Astrocyte (in vitro differentiated cells and primary cell): ENCODE measurements at regions not wholly inside any gene's neighbourhood (a gene's known extent, or its start where the extent isn't known, plus 50 kb on each side); places are given as distances from the start of the nearest gene placed in this dataset.

ENCODE experiments used
- DNase-seq: peaks from one replicate; pipeline ENCODE4 v3.0.0-alpha.2; 2010; ENCODE audit warnings: low read depth
- FAIRE-seq: peaks from 2 replicates; lab custom pipeline; 2011; peaks lifted over from hg19 to GRCh38; lab: Jason Lieb, UNC
- H2AFZ ChIP-seq: 2 replicates; pipeline ENCODE4 v1.6.0; 2012; ENCODE audit warnings: low read depth, low read length, inconsistent platforms
- H3K27ac ChIP-seq: 2 replicates; pipeline ENCODE4 v1.5.1; 2011; ENCODE audit warnings: low read depth, low read length, inconsistent platforms
- H3K27me3 ChIP-seq: 2 replicates; pipeline ENCODE4 v1.6.0; 2011; ENCODE audit warnings: low read length, inconsistent platforms; ENCODE audit not compliant: insufficient read depth
- H3K36me3 ChIP-seq: 2 replicates; pipeline ENCODE4 v1.5.1; 2011; ENCODE audit warnings: low read length, inconsistent platforms; ENCODE audit not compliant: insufficient read depth
- H3K4me1 ChIP-seq: 2 replicates; pipeline ENCODE4 v1.5.1; 2011; ENCODE audit warnings: low read length, inconsistent platforms; ENCODE audit not compliant: insufficient read depth
- H3K4me2 ChIP-seq: 2 replicates; pipeline ENCODE4 v1.6.0; 2012; ENCODE audit warnings: low read length, inconsistent platforms
- H3K4me3 ChIP-seq: 2 replicates; pipeline ENCODE4 v1.5.1; 2011; ENCODE audit warnings: low read depth, mild to moderate bottlenecking, low read length, inconsistent platforms; ENCODE audit not compliant: insufficient read depth
- H3K79me2 ChIP-seq: 2 replicates; pipeline ENCODE4 v1.6.0; 2012; ENCODE audit warnings: mild to moderate bottlenecking, low read length, inconsistent platforms; ENCODE audit not compliant: insufficient read depth
- H3K9ac ChIP-seq: 2 replicates; pipeline ENCODE4 v1.6.0; 2012; ENCODE audit warnings: mild to moderate bottlenecking, low read length, inconsistent platforms
- H3K9me3 ChIP-seq: 2 replicates; pipeline ENCODE4 v1.5.1; 2012; ENCODE audit warnings: low read depth, mild to moderate bottlenecking, low read length, inconsistent platforms; ENCODE audit not compliant: insufficient read depth
- H4K20me1 ChIP-seq: 2 replicates; pipeline ENCODE4 v1.6.0; 2012; ENCODE audit warnings: low read length, inconsistent platforms; ENCODE audit not compliant: insufficient read depth
- H3K27ac Mint-ChIP-seq: one replicate; pipeline ENCODE4 v1.8.0; 2021; ENCODE audit warnings: mild to moderate bottlenecking, mixed read lengths; ENCODE audit not compliant: unreplicated experiment
- H3K27me3 Mint-ChIP-seq: one replicate; pipeline ENCODE4 v1.8.0; 2021; ENCODE audit warnings: low read depth, mixed read lengths; ENCODE audit not compliant: unreplicated experiment
- H3K36me3 Mint-ChIP-seq: one replicate; pipeline ENCODE4 v1.8.0; 2021; ENCODE audit warnings: low read depth, mixed read lengths; ENCODE audit not compliant: unreplicated experiment
- H3K4me1 Mint-ChIP-seq: one replicate; pipeline ENCODE4 v1.8.0; 2021; ENCODE audit warnings: low read depth, mixed read lengths; ENCODE audit not compliant: unreplicated experiment
- H3K4me3 Mint-ChIP-seq: one replicate; pipeline ENCODE4 v1.8.0; 2021; ENCODE audit warnings: mild to moderate bottlenecking, moderate library complexity, mixed read lengths; ENCODE audit not compliant: unreplicated experiment
- H3K9me3 Mint-ChIP-seq: one replicate; pipeline ENCODE4 v1.8.0; 2021; ENCODE audit warnings: mild to moderate bottlenecking, mixed read lengths; ENCODE audit not compliant: unreplicated experiment
- EZH2 ChIP-seq: IDR thresholded peaks from 2 replicates; pipeline ENCODE4 v1.6.1; 2012; ENCODE audit warnings: mild to moderate bottlenecking, low read length, inconsistent platforms; ENCODE audit not compliant: insufficient read depth
- TF ChIP-seq, protein P1 (sequence below): IDR thresholded peaks from 2 replicates; pipeline ENCODE4 v1.5.1; 2011; ENCODE audit warnings: low read depth, mild to moderate bottlenecking, inconsistent platforms, low read length, moderate library complexity; ENCODE audit not compliant: insufficient read depth

DNA sequence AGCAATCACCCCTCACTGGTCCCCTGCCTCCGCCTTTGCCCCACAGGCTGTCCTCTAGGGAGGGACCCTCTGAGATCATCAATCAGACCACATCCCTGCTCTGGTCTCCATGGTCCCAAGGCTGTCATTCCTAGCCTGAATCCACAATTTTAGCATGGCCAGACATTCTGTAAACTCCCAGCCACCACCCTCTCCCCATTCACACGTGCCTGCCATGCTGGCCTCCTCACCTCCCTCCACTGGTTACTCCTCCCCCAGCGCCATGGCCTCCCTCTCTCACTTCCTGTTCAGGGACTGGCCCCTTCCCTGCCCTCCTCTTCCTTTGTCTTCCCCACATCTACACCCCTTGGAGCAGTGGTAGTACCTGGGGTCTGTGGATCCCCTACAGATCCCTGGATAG lies 150.7 kb upstream of the MLN start:
- no peaks in the 10 kb centered on the region for H3K4me1 ChIP-seq
- DNase-seq (no peak), FAIRE-seq (no peak)
- H3K27ac Mint-ChIP-seq = no peak overlapping the region
- H4K20me1 ChIP-seq = no peaks in the 10 kb centered on the region
- peaks cover 4% of the 10 kb centered on the region for H3K27me3 ChIP-seq
- H3K36me3 Mint-ChIP-seq = no peaks in the 10 kb centered on the region
- H3K27ac ChIP-seq = no peak overlapping the region
- no peak overlapping the region for H3K9ac ChIP-seq
- TF ChIP-seq, protein P1, sequence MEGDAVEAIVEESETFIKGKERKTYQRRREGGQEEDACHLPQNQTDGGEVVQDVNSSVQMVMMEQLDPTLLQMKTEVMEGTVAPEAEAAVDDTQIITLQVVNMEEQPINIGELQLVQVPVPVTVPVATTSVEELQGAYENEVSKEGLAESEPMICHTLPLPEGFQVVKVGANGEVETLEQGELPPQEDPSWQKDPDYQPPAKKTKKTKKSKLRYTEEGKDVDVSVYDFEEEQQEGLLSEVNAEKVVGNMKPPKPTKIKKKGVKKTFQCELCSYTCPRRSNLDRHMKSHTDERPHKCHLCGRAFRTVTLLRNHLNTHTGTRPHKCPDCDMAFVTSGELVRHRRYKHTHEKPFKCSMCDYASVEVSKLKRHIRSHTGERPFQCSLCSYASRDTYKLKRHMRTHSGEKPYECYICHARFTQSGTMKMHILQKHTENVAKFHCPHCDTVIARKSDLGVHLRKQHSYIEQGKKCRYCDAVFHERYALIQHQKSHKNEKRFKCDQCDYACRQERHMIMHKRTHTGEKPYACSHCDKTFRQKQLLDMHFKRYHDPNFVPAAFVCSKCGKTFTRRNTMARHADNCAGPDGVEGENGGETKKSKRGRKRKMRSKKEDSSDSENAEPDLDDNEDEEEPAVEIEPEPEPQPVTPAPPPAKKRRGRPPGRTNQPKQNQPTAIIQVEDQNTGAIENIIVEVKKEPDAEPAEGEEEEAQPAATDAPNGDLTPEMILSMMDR = no peak
- TF ChIP-seq EZH2 = no peak
- H3K27me3 Mint-ChIP-seq = peaks cover 43% of the 10 kb centered on the region
- H3K4me3 ChIP-seq = no peak overlapping the region
- no peak overlapping the region for H3K4me2 ChIP-seq
- no peaks in the 10 kb centered on the region for H3K36me3 ChIP-seq
- H3K4me3 Mint-ChIP-seq = no peak overlapping the region
- H3K79me2 ChIP-seq = no peaks in the 10 kb centered on the region
- H3K4me1 Mint-ChIP-seq = no peaks in the 10 kb centered on the region
- H2AFZ ChIP-seq = no peak overlapping the region
- H3K9me3 Mint-ChIP-seq = peaks cover 2% of the 10 kb centered on the region
- no peaks in the 10 kb centered on the region for H3K9me3 ChIP-seq

- H4K20me1 ChIP-seq = no peaks in the 10 kb centered on the region
- peaks cover 2% of the 10 kb centered on the region for H3K9me3 Mint-ChIP-seq
- H3K36me3 ChIP-seq = no peaks in the 10 kb centered on the region
- DNase-seq (no peak), FAIRE-seq (no peak)
- no peak overlapping the region for H3K9ac ChIP-seq
- H3K4me1 ChIP-seq = no peaks in the 10 kb centered on the region
- H2AFZ ChIP-seq = no peak overlapping the region
- H3K27ac ChIP-seq = no peak overlapping the region
- H3K4me3 Mint-ChIP-seq = no peak overlapping the region
- no peaks in the 10 kb centered on the region for H3K9me3 ChIP-seq
- H3K4me1 Mint-ChIP-seq = no peaks in the 10 kb centered on the region
- H3K4me3 ChIP-seq = no peak overlapping the region
- no peak overlapping the region for H3K27ac Mint-ChIP-seq
- H3K36me3 Mint-ChIP-seq = no peaks in the 10 kb centered on the region
- TF ChIP-seq, protein P1 = no peak
- no peak for TF ChIP-seq EZH2
- no peaks in the 10 kb centered on the region for H3K79me2 ChIP-seq
- H3K4me2 ChIP-seq = no peak overlapping the region
- peaks cover 4% of the 10 kb centered on the region for H3K27me3 ChIP-seq
- peaks cover 52% of the 10 kb centered on the region for H3K27me3 Mint-ChIP-seq
Measured at GRCh38 chr6:33953171-33953570, 149.4 kb upstream of the MLN start.

DNA sequence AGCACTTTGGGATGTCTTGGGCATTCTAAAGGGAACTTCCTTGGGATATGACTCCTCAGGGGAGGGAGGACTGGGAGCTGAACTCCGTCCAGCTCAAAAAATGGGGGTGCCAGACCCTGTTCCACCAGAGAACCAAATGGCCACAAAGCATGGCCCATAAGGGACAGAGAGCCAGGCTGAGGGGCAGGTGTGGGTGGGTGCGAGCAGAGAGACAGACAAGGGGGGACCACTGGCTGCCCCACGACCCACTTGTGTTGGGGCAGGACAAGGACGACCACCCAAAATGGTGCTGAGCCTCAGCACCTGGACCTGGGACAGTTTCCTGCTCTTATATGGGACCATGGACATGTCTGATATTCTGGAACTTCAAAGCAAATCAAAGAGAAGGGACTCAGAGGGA lies 148.2 kb upstream of the MLN start:
- no peak overlapping the region for H3K27ac ChIP-seq
- peaks cover 2% of the 10 kb centered on the region for H3K9me3 Mint-ChIP-seq

More for the DNA sequence above, 148.2 kb upstream of the MLN start:
- Histone ChIP-seq H3K4me2 (no peak overlapping the region), H3K36me3 (no peaks in the 10 kb centered on the region), H3K9me3 (no peaks in the 10 kb centered on the region), H4K20me1 (no peaks in the 10 kb centered on the region), H3K4me1 (no peaks in the 10 kb centered on the region), H3K27me3 (no peaks in the 10 kb centered on the region), H3K79me2 (no peaks in the 10 kb centered on the region), H2AFZ (no peak overlapping the region), H3K9ac (no peak overlapping the region), H3K4me3 (no peak overlapping the region)
- DNase-seq (no peak), FAIRE-seq (no peak)
- H3K4me3 Mint-ChIP-seq = no peak overlapping the region
- no peaks in the 10 kb centered on the region for H3K4me1 Mint-ChIP-seq
- no peak for TF ChIP-seq EZH2
- TF ChIP-seq, protein P1 = no peak
- H3K27me3 Mint-ChIP-seq = peaks cover 55% of the 10 kb centered on the region
- H3K27ac Mint-ChIP-seq = no peak overlapping the region
- no peaks in the 10 kb centered on the region for H3K36me3 Mint-ChIP-seq
